ENCODE measurements at regions not wholly inside any gene's neighbourhood (a gene's known extent, or its start where the extent isn't known, plus 50 kb on each side); places are given as distances from the start of the nearest gene placed in this dataset.

DNA sequence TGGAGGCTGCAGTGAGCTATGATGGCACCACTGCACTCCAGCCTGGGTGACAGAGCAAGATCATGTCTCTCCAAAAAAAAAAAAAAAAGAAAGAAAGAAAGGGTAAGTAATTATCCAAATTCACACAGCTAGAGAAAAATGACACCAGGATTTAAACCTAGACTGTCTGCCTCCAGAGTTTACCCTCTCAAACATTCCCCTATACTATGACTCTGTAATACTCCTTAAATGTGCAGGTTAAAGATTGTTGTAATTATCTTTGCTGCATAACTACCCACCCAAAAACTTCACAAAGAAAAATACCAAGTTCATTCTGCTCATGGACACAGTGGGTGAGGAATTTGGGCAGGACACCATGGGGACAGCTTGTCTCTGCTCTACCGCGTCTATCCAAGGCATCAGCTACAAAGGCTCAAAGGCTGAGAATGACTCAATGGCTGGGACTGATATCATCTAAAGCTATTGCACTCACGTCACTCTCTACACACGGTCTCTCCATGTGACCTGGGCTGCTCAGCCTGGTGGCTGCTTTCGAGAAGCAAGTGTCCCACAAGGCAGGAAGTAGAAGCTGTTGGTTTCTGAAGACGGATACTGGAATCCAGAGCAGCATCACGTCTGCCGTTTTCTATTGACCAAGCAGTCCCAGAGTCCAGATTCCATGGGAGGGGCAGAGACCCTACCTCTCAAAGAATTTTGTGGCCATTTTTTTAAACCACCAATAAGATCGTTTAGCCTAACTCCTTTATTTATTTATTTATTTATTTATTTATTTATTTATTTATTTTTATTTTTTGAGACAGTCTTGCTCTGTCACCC, 185.7 kb upstream of the AUTS2 start:
- Histone ChIP-seq H3K9me3 (ENCODE audit: control insufficient read depth in 4 of 4, low read length in 3 of 4) (no peaks in the 10 kb centered on the region), H3K36me3 (ENCODE audit: control insufficient read depth in 4 of 4, insufficient read depth in 3 of 4, low read depth in 1 of 4, low read length in 3 of 4) (no peaks in the 10 kb centered on the region), H3K27ac (ENCODE audit: low read depth in 1 of 2, low read length in 2 of 2) (no peak overlapping the region), H3K27me3 (ENCODE audit: control insufficient read depth in 4 of 4, insufficient read depth in 4 of 4, low read length in 3 of 4) (no peaks in the 10 kb centered on the region), H3K4me3 (ENCODE audit: low read depth in 1 of 3, low read length in 3 of 3) (no peak overlapping the region), H3K9ac (ENCODE audit: low read depth in 1 of 2, low read length in 2 of 2) (no peak overlapping the region), H3K4me1 (ENCODE audit: control insufficient read depth in 4 of 4, insufficient read depth in 4 of 4, low read length in 3 of 4) (no peaks in the 10 kb centered on the region)
- 37% methylated on average over 9 of the region's 9 CpGs for WGBS
- TF ChIP-seq MAX (IDR thresholded peaks at IDR 0.05) (no peak), YY1 (IDR thresholded peaks at IDR 0.05) (no peak), REST (IDR thresholded peaks at IDR 0.05) (no peak), TAF1 (conservative IDR thresholded peaks at IDR 0.05) (no peak)
- no peak for DNase-seq (ENCODE audit: low spot score)

DNA sequence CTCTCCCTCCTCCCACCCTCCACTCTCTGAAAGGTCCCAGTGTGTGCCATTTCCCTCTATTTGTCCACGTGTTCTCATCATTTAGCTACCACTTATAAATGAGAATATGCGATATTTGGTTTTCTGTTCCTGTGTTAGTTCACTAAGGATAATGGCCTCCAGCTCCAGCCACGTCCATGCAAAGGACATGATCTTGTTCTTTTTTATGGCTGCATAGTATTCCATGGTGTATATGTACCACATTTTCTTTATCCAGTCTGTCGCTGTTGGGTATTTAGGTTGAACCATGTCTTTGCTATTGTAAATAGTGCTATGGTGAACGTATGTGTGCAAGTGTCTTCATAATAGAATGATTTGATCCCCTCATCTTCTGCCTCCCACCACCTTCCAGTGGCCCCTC, 183.7 kb upstream of the AUTS2 start:
- TF ChIP-seq SP1 (IDR thresholded peaks at IDR 0.05) (no peak), HNF4A (conservative IDR thresholded peaks at IDR 0.05) (no peak), TAF1 (conservative IDR thresholded peaks at IDR 0.05) (no peak), FOXA2 (IDR thresholded peaks at IDR 0.05) (no peak), YY1 (IDR thresholded peaks at IDR 0.05) (no peak), RAD21 (IDR thresholded peaks at IDR 0.05) (no peak), EGR1 (IDR thresholded peaks at IDR 0.05; ENCODE audit: low read depth in 2 of 2) (no peak), REST (IDR thresholded peaks at IDR 0.05) (no peak)
- no peak overlapping the region for H3K4me3 ChIP-seq (ENCODE audit: low read depth in 1 of 3, low read length in 3 of 3)
- H3K27ac ChIP-seq (ENCODE audit: low read depth in 1 of 2, low read length in 2 of 2), result no peak overlapping the region
- 90% methylated on average over 5 of the region's 5 CpGs for WGBS
- no peaks in the 10 kb centered on the region for H3K36me3 ChIP-seq (ENCODE audit: control insufficient read depth in 4 of 4, insufficient read depth in 3 of 4, low read depth in 1 of 4, low read length in 3 of 4)
- no peaks in the 10 kb centered on the region for H3K4me1 ChIP-seq (ENCODE audit: control insufficient read depth in 4 of 4, insufficient read depth in 4 of 4, low read length in 3 of 4)
- DNase-seq (ENCODE audit: low spot score), result no peak
- no peaks in the 10 kb centered on the region for H3K9me3 ChIP-seq (ENCODE audit: control insufficient read depth in 4 of 4, low read length in 3 of 4)
- no peak overlapping the region for H3K9ac ChIP-seq (ENCODE audit: low read depth in 1 of 2, low read length in 2 of 2)
- H3K27me3 ChIP-seq (ENCODE audit: control insufficient read depth in 4 of 4, insufficient read depth in 4 of 4, low read length in 3 of 4), result no peaks in the 10 kb centered on the region
